ENCODE measurements at regions not wholly inside any gene's neighbourhood (a gene's known extent, or its start where the extent isn't known, plus 50 kb on each side); places are given as distances from the start of the nearest gene placed in this dataset.

DNA sequence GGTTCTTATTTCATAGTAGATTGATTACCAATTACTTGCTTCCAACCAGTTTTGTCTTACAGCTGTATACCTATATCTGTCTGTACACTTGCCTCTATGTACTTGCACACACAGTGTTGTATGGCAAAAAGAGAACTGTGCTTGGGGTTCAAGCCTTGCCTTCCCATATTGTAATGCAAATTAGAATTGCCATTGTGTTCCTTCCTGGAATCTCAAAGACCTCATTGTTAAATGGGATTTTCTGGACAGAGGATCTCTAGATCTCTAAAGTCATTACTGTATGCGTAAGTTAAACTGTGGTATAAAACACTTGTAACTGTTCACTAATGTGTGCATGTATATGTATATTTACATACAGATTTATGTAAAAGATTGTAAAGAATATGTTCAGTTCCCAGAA, 428.8 kb downstream of the CAAP1 start:
- no peak for TF ChIP-seq ZFP3 (CRISPR knock-in tag; IDR thresholded peaks at IDR 0.05)
- TF ChIP-seq, protein P1, sequence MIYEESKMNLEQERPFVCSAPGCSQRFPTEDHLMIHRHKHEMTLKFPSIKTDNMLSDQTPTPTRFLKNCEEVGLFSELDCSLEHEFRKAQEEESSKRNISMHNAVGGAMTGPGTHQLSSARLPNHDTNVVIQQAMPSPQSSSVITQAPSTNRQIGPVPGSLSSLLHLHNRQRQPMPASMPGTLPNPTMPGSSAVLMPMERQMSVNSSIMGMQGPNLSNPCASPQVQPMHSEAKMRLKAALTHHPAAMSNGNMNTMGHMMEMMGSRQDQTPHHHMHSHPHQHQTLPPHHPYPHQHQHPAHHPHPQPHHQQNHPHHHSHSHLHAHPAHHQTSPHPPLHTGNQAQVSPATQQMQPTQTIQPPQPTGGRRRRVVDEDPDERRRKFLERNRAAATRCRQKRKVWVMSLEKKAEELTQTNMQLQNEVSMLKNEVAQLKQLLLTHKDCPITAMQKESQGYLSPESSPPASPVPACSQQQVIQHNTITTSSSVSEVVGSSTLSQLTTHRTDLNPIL (CRISPR knock-in tag; IDR thresholded peaks at IDR 0.05; ENCODE audit: low read depth): no peak
- no peak for TF ChIP-seq RARB (CRISPR knock-in tag; IDR thresholded peaks at IDR 0.05)
- TF ChIP-seq, protein P2, sequence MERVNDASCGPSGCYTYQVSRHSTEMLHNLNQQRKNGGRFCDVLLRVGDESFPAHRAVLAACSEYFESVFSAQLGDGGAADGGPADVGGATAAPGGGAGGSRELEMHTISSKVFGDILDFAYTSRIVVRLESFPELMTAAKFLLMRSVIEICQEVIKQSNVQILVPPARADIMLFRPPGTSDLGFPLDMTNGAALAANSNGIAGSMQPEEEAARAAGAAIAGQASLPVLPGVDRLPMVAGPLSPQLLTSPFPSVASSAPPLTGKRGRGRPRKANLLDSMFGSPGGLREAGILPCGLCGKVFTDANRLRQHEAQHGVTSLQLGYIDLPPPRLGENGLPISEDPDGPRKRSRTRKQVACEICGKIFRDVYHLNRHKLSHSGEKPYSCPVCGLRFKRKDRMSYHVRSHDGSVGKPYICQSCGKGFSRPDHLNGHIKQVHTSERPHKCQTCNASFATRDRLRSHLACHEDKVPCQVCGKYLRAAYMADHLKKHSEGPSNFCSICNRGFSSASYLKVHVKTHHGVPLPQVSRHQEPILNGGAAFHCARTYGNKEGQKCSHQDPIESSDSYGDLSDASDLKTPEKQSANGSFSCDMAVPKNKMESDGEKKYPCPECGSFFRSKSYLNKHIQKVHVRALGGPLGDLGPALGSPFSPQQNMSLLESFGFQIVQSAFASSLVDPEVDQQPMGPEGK (CRISPR knock-in tag; IDR thresholded peaks at IDR 0.05; ENCODE audit: borderline replicate concordance): no peak
- no peak for TF ChIP-seq ARNTL (CRISPR knock-in tag; IDR thresholded peaks at IDR 0.05; ENCODE audit: borderline replicate concordance, low read depth)

Data from SK-N-SH treated with all-trans-retinoic acid at 6 μM for 48 hours (cell line).